ENCODE measurements at regions not wholly inside any gene's neighbourhood (a gene's known extent, or its start where the extent isn't known, plus 50 kb on each side); places are given as distances from the start of the nearest gene placed in this dataset.
A peak's percentile ranks its signal among the peaks of the same experiment; 100 is the strongest.

GRCh38 chr4:117796677-117797076, 237.6 kb upstream of the NDST3 start:
- H4K20me1 ChIP-seq (replicated peaks; ENCODE audit: control insufficient read depth, extremely low read depth, insufficient read depth, low read length) = no peaks in the 10 kb centered on the region
- H3K4me3 ChIP-seq (replicated peaks in 1 of 3; ENCODE audit: insufficient read depth in 1 of 3, low read depth in 1 of 3, low read length in 3 of 3) = no peak overlapping the region
- FAIRE-seq = no peak
- no peak overlapping the region for H3K9ac ChIP-seq (replicated peaks; ENCODE audit: extremely low read depth, insufficient read depth, low read length)
- TF ChIP-seq FOS (IDR thresholded peaks at IDR 0.05; ENCODE audit: borderline replicate concordance, insufficient read depth, low read length) (peak; percentile 9), GATA2 (IDR thresholded peaks at IDR 0.05; ENCODE audit: insufficient read depth, insufficient read length, low read depth, low read length) (no peak)
- no peak overlapping the region for H3K4me2 ChIP-seq (ENCODE audit: insufficient read depth, low read length)
- no peaks in the 10 kb centered on the region for H3K4me1 ChIP-seq (ENCODE audit: control insufficient read depth, extremely low read depth, insufficient read depth, low read length)
- H3K27me3 ChIP-seq (ENCODE audit: control insufficient read depth in 2 of 2, insufficient read depth in 2 of 2, low read length in 2 of 2) = no peaks in the 10 kb centered on the region
- H2AFZ ChIP-seq (ENCODE audit: low read depth, low read length) = no peak overlapping the region
- H3K9me3 ChIP-seq (replicated peaks; ENCODE audit: control insufficient read depth, insufficient read depth, low read length) = no peaks in the 10 kb centered on the region
- CTCF ChIA-PET = no interaction called here
- dilution Hi-C loops (cut with MboI; ENCODE audit: extremely low pct_ligation_motif_present, low sequenced_read_pairs) = no loop called here
- intact Hi-C loops (cut with micrococcal nuclease) = no loop called here
- POLR2A ChIA-PET = no interaction called here
- peak; percentile 9 for DNase-seq (ENCODE audit: low read depth, low spot score)
- BruUV-seq (replicated peaks) = no TSS peak
- no peak overlapping the region for H3K27ac ChIP-seq (ENCODE audit: insufficient read depth, low read depth, low read length)
- H3K9me1 ChIP-seq (replicated peaks; ENCODE audit: control insufficient read depth, extremely low read depth, insufficient read depth, low read length) = no peaks in the 10 kb centered on the region
- no peaks in the 10 kb centered on the region for H3K36me3 ChIP-seq (ENCODE audit: control insufficient read depth in 2 of 2, extremely low read depth in 1 of 2, insufficient read depth in 2 of 2, low read length in 2 of 2)
- H3K79me2 ChIP-seq (ENCODE audit: control insufficient read depth, insufficient read depth, low read length) = no peaks in the 10 kb centered on the region

- Histone ChIP-seq H3K4me3 (replicated peaks in 1 of 3; ENCODE audit: insufficient read depth in 1 of 3, low read depth in 1 of 3, low read length in 3 of 3) (no peak overlapping the region), H3K27ac (ENCODE audit: insufficient read depth, low read depth, low read length) (no peak overlapping the region), H3K9ac (replicated peaks; ENCODE audit: extremely low read depth, insufficient read depth, low read length) (no peak overlapping the region), H3K79me2 (ENCODE audit: control insufficient read depth, insufficient read depth, low read length) (no peaks in the 10 kb centered on the region), H3K9me1 (replicated peaks; ENCODE audit: control insufficient read depth, extremely low read depth, insufficient read depth, low read length) (no peaks in the 10 kb centered on the region), H3K9me3 (replicated peaks; ENCODE audit: control insufficient read depth, insufficient read depth, low read length) (no peaks in the 10 kb centered on the region), H3K4me2 (ENCODE audit: insufficient read depth, low read length) (no peak overlapping the region), H3K27me3 (ENCODE audit: control insufficient read depth in 2 of 2, insufficient read depth in 2 of 2, low read length in 2 of 2) (no peaks in the 10 kb centered on the region), H2AFZ (ENCODE audit: low read depth, low read length) (no peak overlapping the region), H3K4me1 (ENCODE audit: control insufficient read depth, extremely low read depth, insufficient read depth, low read length) (no peaks in the 10 kb centered on the region), H4K20me1 (replicated peaks; ENCODE audit: control insufficient read depth, extremely low read depth, insufficient read depth, low read length) (no peaks in the 10 kb centered on the region), H3K36me3 (ENCODE audit: control insufficient read depth in 2 of 2, extremely low read depth in 1 of 2, insufficient read depth in 2 of 2, low read length in 2 of 2) (no peaks in the 10 kb centered on the region)
- FAIRE-seq (no peak), DNase-seq (ENCODE audit: low read depth, low spot score) (no peak)
- dilution Hi-C loops (cut with MboI; ENCODE audit: extremely low pct_ligation_motif_present, low sequenced_read_pairs) (no loop called here), intact Hi-C loops (cut with micrococcal nuclease) (no loop called here)
- BruUV-seq (replicated peaks) = no TSS peak
- TF ChIP-seq GATA2 (IDR thresholded peaks at IDR 0.05; ENCODE audit: insufficient read depth, insufficient read length, low read depth, low read length) = no peak
- no peak for TF ChIP-seq CTCF (IDR thresholded peaks at IDR 0.05; ENCODE audit: extremely low read depth in 1 of 2, insufficient read depth in 1 of 2, low read depth in 1 of 2, low read length in 2 of 2)
- no peak for TF ChIP-seq POLR2AphosphoS5 (IDR thresholded peaks at IDR 0.05; ENCODE audit: insufficient read depth, low read depth, low read length)
- no peak for TF ChIP-seq MYC (IDR thresholded peaks at IDR 0.05; ENCODE audit: low read depth, low read length)
- TF ChIP-seq POLR2A (IDR thresholded peaks at IDR 0.05; ENCODE audit: low read depth, low read length) = no peak
- TF ChIP-seq FOS (IDR thresholded peaks at IDR 0.05; ENCODE audit: borderline replicate concordance, insufficient read depth, low read length) = no peak
- no peak for TF ChIP-seq EZH2 (IDR thresholded peaks at IDR 0.05; ENCODE audit: borderline replicate concordance, low read depth, low read length, severe bottlenecking)
- no peak for TF ChIP-seq JUN (IDR thresholded peaks at IDR 0.05; ENCODE audit: borderline replicate concordance, insufficient read depth, insufficient read length, low read depth)
- TF ChIP-seq MAX (IDR thresholded peaks at IDR 0.05; ENCODE audit: insufficient read depth, insufficient read length) = no peak
- ChIA-PET POLR2A (no interaction called here), CTCF (no interaction called here)
Observed at GRCh38 chr4:117800636-117801035, 233.7 kb upstream of the NDST3 start.
